ENCODE measurements at regions not wholly inside any gene's neighbourhood (a gene's known extent, or its start where the extent isn't known, plus 50 kb on each side); places are given as distances from the start of the nearest gene placed in this dataset.

GRCh38 chr16:8293413-8293812, 296.9 kb downstream of the TMEM114 start:
- Histone ChIP-seq H3K9me2 (ENCODE audit: insufficient read depth) (no peaks in the 10 kb centered on the region), H3K36me3 (ENCODE audit: insufficient read depth) (no peaks in the 10 kb centered on the region), H3F3A (replicated peaks; ENCODE audit: low read depth) (no peaks in the 10 kb centered on the region), H4K20me1 (replicated peaks; ENCODE audit: insufficient read depth) (no peaks in the 10 kb centered on the region), H2AFZ (no peak overlapping the region), H3K4me3 (no peak overlapping the region), H3K4me1 (ENCODE audit: insufficient read depth) (no peaks in the 10 kb centered on the region), H3K27me3 (ENCODE audit: insufficient read depth) (no peaks in the 10 kb centered on the region), H3K27ac (ENCODE audit: low read depth) (no peak overlapping the region), H3K4me2 (no peak overlapping the region), H3K79me2 (replicated peaks; ENCODE audit: insufficient read depth) (no peaks in the 10 kb centered on the region)
- ATAC-seq (no peak), DNase-seq (ENCODE audit: low spot score) (no peak)
- H3K27me3 Mint-ChIP-seq (ENCODE audit: insufficient read depth, low read depth, poor library complexity): peaks cover 6% of the 10 kb centered on the region
- no peak overlapping the region for H3K27ac Mint-ChIP-seq
- no peak overlapping the region for H3K4me3 Mint-ChIP-seq
- TF ChIP-seq CTCF (conservative IDR thresholded peaks at IDR 0.05; ENCODE audit: low read depth in 2 of 2) (no peak), ZNF114 (CRISPR knock-in tag; IDR thresholded peaks at IDR 0.05) (no peak), ETS1 (IDR thresholded peaks at IDR 0.05) (no peak), CREB1 (CRISPR knock-in tag; IDR thresholded peaks at IDR 0.05; ENCODE audit: low read depth) (no peak), EZH2 (IDR thresholded peaks at IDR 0.05; ENCODE audit: low read depth, unreplicated experiment) (no peak), NANOG (IDR thresholded peaks at IDR 0.05; ENCODE audit: borderline replicate concordance) (no peak), EZH2phosphoT487 (IDR thresholded peaks at IDR 0.05; ENCODE audit: unreplicated experiment) (no peak), ZNF331 (CRISPR knock-in tag; IDR thresholded peaks at IDR 0.05; ENCODE audit: low read depth) (no peak), REST (IDR thresholded peaks at IDR 0.05; ENCODE audit: unreplicated experiment) (no peak), ZNF462 (CRISPR knock-in tag; IDR thresholded peaks at IDR 0.05) (no peak), JUNB (IDR thresholded peaks at IDR 0.05; ENCODE audit: unreplicated experiment) (no peak), POLR2AphosphoS5 (IDR thresholded peaks at IDR 0.05; ENCODE audit: low read depth) (no peak), STAT1 (IDR thresholded peaks at IDR 0.05; ENCODE audit: unreplicated experiment) (no peak)
- H3K9me3 Mint-ChIP-seq: peaks cover 2% of the 10 kb centered on the region; the same call in 1 of the 3 replicates
- no peaks in the 10 kb centered on the region for H3K4me1 Mint-ChIP-seq
- no peaks in the 10 kb centered on the region for H3K36me3 Mint-ChIP-seq (ENCODE audit: low read depth)

Measured in GM23338 (cell line).